ENCODE measurements at regions not wholly inside any gene's neighbourhood (a gene's known extent, or its start where the extent isn't known, plus 50 kb on each side); places are given as distances from the start of the nearest gene placed in this dataset.

GRCh38 chr2:129732630-129733026 lies 246.8 kb upstream of the RAB6C start:
- CTCF ChIA-PET = no interaction called here
- no peak overlapping the region for H3K4me3 ChIP-seq (ENCODE audit: low read length)
- Mint-ChIP-seq H3K9me3 (no peaks in the 10 kb centered on the region), H3K36me3 (ENCODE audit: low read depth) (no peaks in the 10 kb centered on the region), H3K27ac (no peak overlapping the region), H3K4me3 (no peak overlapping the region), H3K27me3 (no peaks in the 10 kb centered on the region), H3K4me1 (ENCODE audit: low read depth) (no peaks in the 10 kb centered on the region)
- H3K27ac ChIP-seq (ENCODE audit: low read depth in 1 of 2, low read length in 2 of 2) = no peak overlapping the region
- H3K4me1 ChIP-seq (ENCODE audit: insufficient read depth, low read length) = no peaks in the 10 kb centered on the region
- no peak for ATAC-seq (ENCODE audit: poor library complexity)
- no peak for DNase-seq
- TF ChIP-seq CTCF (IDR thresholded peaks at IDR 0.05) = no peak
- H3K36me3 ChIP-seq (ENCODE audit: insufficient read depth, low read length) = no peaks in the 10 kb centered on the region
- H3K27me3 ChIP-seq (ENCODE audit: control insufficient read depth in 1 of 2, insufficient read depth in 2 of 2, low read length in 2 of 2) = no peaks in the 10 kb centered on the region
- intact Hi-C loops (cut with DNase I, micrococcal nuclease) = no loop called here
- peaks cover 0 to 13% of the 10 kb centered on the region in 2 experiments for H3K9me3 ChIP-seq (ENCODE audit: control insufficient read depth in 1 of 2, insufficient read depth in 1 of 2, low read length in 2 of 2)
- POLR2A ChIA-PET = no interaction called here

GRCh38 chr2:129733041-129733440 lies 246.4 kb upstream of the RAB6C start:
- Histone ChIP-seq H3K27me3 (ENCODE audit: control insufficient read depth in 1 of 2, insufficient read depth in 2 of 2, low read length in 2 of 2) (no peaks in the 10 kb centered on the region), H3K9me3 (ENCODE audit: control insufficient read depth in 1 of 2, insufficient read depth in 1 of 2, low read length in 2 of 2) (peaks cover 0 to 17% of the 10 kb centered on the region in 2 experiments), H3K36me3 (ENCODE audit: insufficient read depth, low read length) (no peaks in the 10 kb centered on the region), H3K27ac (ENCODE audit: low read depth in 1 of 2, low read length in 2 of 2) (no peak overlapping the region), H3K4me3 (ENCODE audit: low read length) (no peak overlapping the region), H3K4me1 (ENCODE audit: insufficient read depth, low read length) (no peaks in the 10 kb centered on the region)
- no peaks in the 10 kb centered on the region for H3K27me3 Mint-ChIP-seq
- ChIA-PET CTCF (no interaction called here), POLR2A (no interaction called here)
- intact Hi-C loops (cut with DNase I, micrococcal nuclease) = no loop called here
- H3K4me3 Mint-ChIP-seq = no peak overlapping the region
- DNase-seq (no peak), ATAC-seq (ENCODE audit: poor library complexity) (no peak)
- H3K9me3 Mint-ChIP-seq = no peaks in the 10 kb centered on the region
- H3K36me3 Mint-ChIP-seq (ENCODE audit: low read depth) = no peaks in the 10 kb centered on the region
- TF ChIP-seq CTCF (IDR thresholded peaks at IDR 0.05) = no peak
- no peaks in the 10 kb centered on the region for H3K4me1 Mint-ChIP-seq (ENCODE audit: low read depth)
- H3K27ac Mint-ChIP-seq = no peak overlapping the region

GRCh38 chr2:129733579-129733978 lies 245.9 kb upstream of the RAB6C start:
- no peak for DNase-seq
- no peaks in the 10 kb centered on the region for H3K9me3 Mint-ChIP-seq
- Histone ChIP-seq H3K27me3 (ENCODE audit: control insufficient read depth in 1 of 2, insufficient read depth in 2 of 2, low read length in 2 of 2) (no peaks in the 10 kb centered on the region), H3K27ac (ENCODE audit: low read depth in 1 of 2, low read length in 2 of 2) (no peak overlapping the region), H3K4me3 (ENCODE audit: low read length) (no peak overlapping the region), H3K36me3 (ENCODE audit: insufficient read depth, low read length) (no peaks in the 10 kb centered on the region), H3K9me3 (ENCODE audit: control insufficient read depth in 1 of 2, insufficient read depth in 1 of 2, low read length in 2 of 2) (peaks cover 0 to 19% of the 10 kb centered on the region in 2 experiments), H3K4me1 (ENCODE audit: insufficient read depth, low read length) (no peaks in the 10 kb centered on the region)
- intact Hi-C loops (cut with DNase I, micrococcal nuclease) = no loop called here
- no peak overlapping the region for H3K27ac Mint-ChIP-seq
- no peak for ATAC-seq (ENCODE audit: poor library complexity)
- ChIA-PET CTCF (no interaction called here), POLR2A (no interaction called here)
- H3K36me3 Mint-ChIP-seq (ENCODE audit: low read depth) = no peaks in the 10 kb centered on the region
- H3K4me3 Mint-ChIP-seq = no peak overlapping the region
- no peaks in the 10 kb centered on the region for H3K27me3 Mint-ChIP-seq
- TF ChIP-seq CTCF (IDR thresholded peaks at IDR 0.05) = no peak
- no peaks in the 10 kb centered on the region for H3K4me1 Mint-ChIP-seq (ENCODE audit: low read depth)

Data from CD4-positive, alpha-beta T cell (primary cell).